Suprapubic skin (tissue), 4 donors: ENCODE measurements at regions not wholly inside any gene's neighbourhood (a gene's known extent, or its start where the extent isn't known, plus 50 kb on each side); places are given as distances from the start of the nearest gene placed in this dataset.

ENCODE experiments used
- DNase-seq, 2 donors: peaks; one replicate each; pipeline ENCODE4 v3.0.0-alpha.2; 2019; ENCODE audit warnings: low spot score in 2 of 2
- H3K27ac ChIP-seq: fragments of 200-600 bp; sonication (generic); one replicate; pipeline ENCODE4 v1.5.1; 2019
- H3K27me3 ChIP-seq: fragments of 200-600 bp; sonication (generic); one replicate; pipeline ENCODE4 v1.5.1; 2019
- H3K36me3 ChIP-seq: fragments of 200-600 bp; sonication (generic); one replicate; pipeline ENCODE4 v1.5.1; 2019
- H3K4me1 ChIP-seq: fragments of 200-600 bp; sonication (generic); one replicate; pipeline ENCODE4 v1.5.1; 2019
- H3K4me3 ChIP-seq: fragments of 200-600 bp; sonication (generic); one replicate; pipeline ENCODE4 v1.5.1; 2019; ENCODE audit warnings: mild to moderate bottlenecking
- H3K9me3 ChIP-seq: fragments of 200-600 bp; sonication (generic); one replicate; pipeline ENCODE4 v1.5.1; 2019
- EP300 ChIP-seq: sonication (generic); formaldehyde crosslinking; IDR thresholded peaks from one replicate; pipeline ENCODE4 v1.6.1; 2017; ENCODE audit warnings: antibody characterized with exemption
- POLR2A ChIP-seq, 2 donors: fragments of 450-650 bp; IDR thresholded peaks; one replicate each; pipeline ENCODE4 v1.6.1; 2017; ENCODE audit warnings: antibody characterized with exemption in 2 of 2, mild to moderate bottlenecking in 2 of 2, moderate library complexity in 2 of 2
- POLR2AphosphoS5 ChIP-seq, 3 donors: sonication (generic); formaldehyde crosslinking; IDR thresholded peaks; one replicate each; pipeline ENCODE4 v1.6.1; 2017; ENCODE audit warnings: antibody characterized with exemption in 3 of 3
- WGBS: methylation state at CpG from one replicate; pipeline ENCODE4 v1.1.5; 2018; 5-methylcytosine and 5-hydroxymethylcytosine counted together
- TF ChIP-seq, protein P1 (sequence below), 2 donors: fragments of 200-600 bp in 1 of 2; fragments of 450-650 bp in 1 of 2; sonication (generic) in 1 of 2; IDR thresholded peaks; one replicate each; pipeline ENCODE4 v1.5.1; 2016 to 2019; ENCODE audit warnings: antibody characterized with exemption in 2 of 2, mild to moderate bottlenecking in 1 of 2, moderate library complexity in 1 of 2

GRCh38 chr6:105808571-105808970 lies 277.6 kb upstream of the PRDM1 start:
- Histone ChIP-seq H3K9me3 (no peaks in the 10 kb centered on the region), H3K27ac (no peak overlapping the region), H3K4me3 (no peak overlapping the region), H3K36me3 (no peaks in the 10 kb centered on the region), H3K27me3 (no peaks in the 10 kb centered on the region), H3K4me1 (peaks cover 22% of the 10 kb centered on the region)
- TF ChIP-seq, protein P1, sequence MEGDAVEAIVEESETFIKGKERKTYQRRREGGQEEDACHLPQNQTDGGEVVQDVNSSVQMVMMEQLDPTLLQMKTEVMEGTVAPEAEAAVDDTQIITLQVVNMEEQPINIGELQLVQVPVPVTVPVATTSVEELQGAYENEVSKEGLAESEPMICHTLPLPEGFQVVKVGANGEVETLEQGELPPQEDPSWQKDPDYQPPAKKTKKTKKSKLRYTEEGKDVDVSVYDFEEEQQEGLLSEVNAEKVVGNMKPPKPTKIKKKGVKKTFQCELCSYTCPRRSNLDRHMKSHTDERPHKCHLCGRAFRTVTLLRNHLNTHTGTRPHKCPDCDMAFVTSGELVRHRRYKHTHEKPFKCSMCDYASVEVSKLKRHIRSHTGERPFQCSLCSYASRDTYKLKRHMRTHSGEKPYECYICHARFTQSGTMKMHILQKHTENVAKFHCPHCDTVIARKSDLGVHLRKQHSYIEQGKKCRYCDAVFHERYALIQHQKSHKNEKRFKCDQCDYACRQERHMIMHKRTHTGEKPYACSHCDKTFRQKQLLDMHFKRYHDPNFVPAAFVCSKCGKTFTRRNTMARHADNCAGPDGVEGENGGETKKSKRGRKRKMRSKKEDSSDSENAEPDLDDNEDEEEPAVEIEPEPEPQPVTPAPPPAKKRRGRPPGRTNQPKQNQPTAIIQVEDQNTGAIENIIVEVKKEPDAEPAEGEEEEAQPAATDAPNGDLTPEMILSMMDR (IDR thresholded peaks at IDR 0.05) = no peak
- TF ChIP-seq POLR2A (IDR thresholded peaks at IDR 0.05) (no peak), EP300 (no peak), POLR2AphosphoS5 (IDR thresholded peaks at IDR 0.05) (no peak)
- WGBS = 91% methylated on average over 2 of the region's 2 CpGs
- no peak for DNase-seq

- no peaks in the 10 kb centered on the region for H3K27me3 ChIP-seq
- peaks cover 27% of the 10 kb centered on the region for H3K4me1 ChIP-seq
- TF ChIP-seq POLR2A (IDR thresholded peaks at IDR 0.05) (no peak), POLR2AphosphoS5 (IDR thresholded peaks at IDR 0.05) (no peak), EP300 (no peak)
- TF ChIP-seq, protein P1 (IDR thresholded peaks at IDR 0.05) = no peak
- no peaks in the 10 kb centered on the region for H3K9me3 ChIP-seq
- DNase-seq = no peak
- no peak overlapping the region for H3K27ac ChIP-seq
- H3K36me3 ChIP-seq = no peaks in the 10 kb centered on the region
- no peak overlapping the region for H3K4me3 ChIP-seq
- 93% methylated on average over 4 of the region's 4 CpGs for WGBS
These were observed 278.2 kb upstream of the PRDM1 start for GRCh38 chr6:105807905-105808304.

- TF ChIP-seq POLR2AphosphoS5 (IDR thresholded peaks at IDR 0.05) (no peak), EP300 (no peak), POLR2A (IDR thresholded peaks at IDR 0.05) (no peak)
- TF ChIP-seq, protein P1 (IDR thresholded peaks at IDR 0.05) = no peak
- Histone ChIP-seq H3K36me3 (no peaks in the 10 kb centered on the region), H3K27me3 (no peaks in the 10 kb centered on the region), H3K9me3 (no peaks in the 10 kb centered on the region), H3K4me3 (no peak overlapping the region), H3K4me1 (peaks cover 27% of the 10 kb centered on the region), H3K27ac (no peak overlapping the region)
- WGBS = 78% methylated on average over 3 of the region's 3 CpGs
- no peak for DNase-seq
These were observed 279.6 kb upstream of the PRDM1 start for GRCh38 chr6:105806486-105806920.

DNA sequence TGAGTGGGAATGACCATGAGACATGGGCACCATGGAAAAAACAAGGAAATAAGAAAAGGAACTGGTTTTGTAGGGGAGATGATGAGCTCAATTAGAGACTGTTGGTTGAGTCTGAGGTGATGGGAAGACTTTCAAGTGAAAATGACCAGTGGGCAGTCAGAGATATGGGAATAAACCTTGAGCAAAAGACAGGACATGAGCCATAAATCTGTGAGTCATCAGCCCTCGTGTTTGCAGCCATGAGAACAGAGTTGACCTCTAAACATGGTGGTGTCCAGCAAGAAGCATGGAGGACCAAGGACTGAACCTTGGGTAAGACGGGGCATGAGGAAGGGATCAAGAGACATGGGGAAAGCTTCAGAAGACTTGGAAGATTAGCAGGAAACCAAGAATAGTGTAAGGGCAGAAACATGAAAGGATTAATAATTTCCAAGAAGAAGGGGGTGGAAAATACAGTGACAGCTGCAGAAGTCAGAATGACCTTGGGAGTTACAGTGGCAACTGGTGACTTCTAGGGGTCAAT lies 280.6 kb upstream of the PRDM1 start:
- 65% methylated on average over 2 of the region's 2 CpGs for WGBS
- Histone ChIP-seq H3K4me1 (peaks cover 24% of the 10 kb centered on the region), H3K4me3 (no peak overlapping the region), H3K27ac (no peak overlapping the region), H3K9me3 (no peaks in the 10 kb centered on the region), H3K36me3 (no peaks in the 10 kb centered on the region), H3K27me3 (no peaks in the 10 kb centered on the region)
- no peak for TF ChIP-seq POLR2A (IDR thresholded peaks at IDR 0.05)
- TF ChIP-seq, protein P1 (IDR thresholded peaks at IDR 0.05) = no peak
- TF ChIP-seq POLR2AphosphoS5 (IDR thresholded peaks at IDR 0.05) = no peak
- TF ChIP-seq EP300 = no peak
- no peak for DNase-seq

DNA sequence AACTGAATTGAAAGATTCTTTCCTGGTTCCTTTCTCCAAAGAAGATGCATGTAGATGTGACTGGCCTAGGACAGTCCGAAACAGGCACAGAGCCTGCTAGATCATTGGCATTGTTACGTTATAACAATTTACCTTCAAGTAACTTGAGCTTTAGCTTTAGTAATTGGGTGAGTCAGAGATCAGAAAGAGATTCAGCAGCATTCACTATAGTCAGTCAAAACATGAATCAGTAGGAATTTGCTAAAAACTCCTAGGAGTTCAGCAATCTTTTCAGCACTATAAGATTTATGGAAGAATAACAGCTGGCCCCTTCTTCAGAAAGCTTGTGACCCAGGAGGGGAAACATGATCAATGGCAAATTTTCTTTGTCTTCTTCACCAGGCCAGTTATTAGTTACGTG lies 281.7 kb upstream of the PRDM1 start:
- H3K9me3 ChIP-seq = no peaks in the 10 kb centered on the region
- H3K27me3 ChIP-seq = no peaks in the 10 kb centered on the region
- H3K27ac ChIP-seq = peak overlapping the region; percentile 5
- H3K36me3 ChIP-seq = no peaks in the 10 kb centered on the region
- no peak overlapping the region for H3K4me3 ChIP-seq
- peaks cover 14% of the 10 kb centered on the region for H3K4me1 ChIP-seq
- WGBS = 28% methylated on average over 3 of the region's 3 CpGs
- TF ChIP-seq, protein P1 (IDR thresholded peaks at IDR 0.05) = no peak
- TF ChIP-seq POLR2A (IDR thresholded peaks at IDR 0.05) (no peak), POLR2AphosphoS5 (IDR thresholded peaks at IDR 0.05) (no peak), EP300 (no peak)
- DNase-seq = no peak
